PC-9 (cell line): ENCODE measurements at regions not wholly inside any gene's neighbourhood (a gene's known extent, or its start where the extent isn't known, plus 50 kb on each side); places are given as distances from the start of the nearest gene placed in this dataset.

Experiments used
- BruUV-seq: library from RNA; stranded (reverse); fragments of 400-500 nt; replicated peaks from 2 replicates; lab custom pipeline; 2021; lab: Mats Ljungman, UMichigan
- CTCF ChIA-PET: fragments of 300-600 bp; sonication (Branson Sonifier 250); formaldehyde crosslinking; loops from one replicate; lab custom pipeline; 2022; ENCODE audit warnings: antibody characterized with exemption; lab: Charles Lee
- POLR2A ChIA-PET: fragments of 300-600 bp; sonication (Branson Sonifier 250); formaldehyde crosslinking; loops from one replicate; lab custom pipeline; 2022; ENCODE audit warnings: antibody characterized with exemption; ENCODE audit not compliant: unreplicated experiment; lab: Charles Lee
- DNase-seq, 2 experiments: peaks; one replicate each; pipeline versions ENCODE4 v3.0.0 to v3.0.0-alpha.2; 2015 to 2022; ENCODE audit warnings: mixed read lengths in 1 of 2
- H2AFZ ChIP-seq: fragments of 200-600 bp; sonication (generic); 2 replicates; pipeline ENCODE4 v1.8.1; 2017; ENCODE audit warnings: antibody characterized with exemption
- H3F3A ChIP-seq: fragments of 200-600 bp; sonication (generic); 2 replicates; pipeline ENCODE4 v1.8.1; 2017; ENCODE audit warnings: antibody characterized with exemption, mild to moderate bottlenecking, low read depth; ENCODE audit not compliant: insufficient read depth
- H3K27ac ChIP-seq: fragments of 200-600 bp; sonication (generic); 2 replicates; pipeline ENCODE4 v1.6.1; 2016; ENCODE audit warnings: mixed run types
- H3K27me3 ChIP-seq: fragments of 200-600 bp; sonication (generic); 2 replicates; pipeline ENCODE4 v1.6.1; 2016; ENCODE audit warnings: low read depth, mixed run types; ENCODE audit not compliant: insufficient read depth
- H3K36me3 ChIP-seq: fragments of 200-600 bp; sonication (generic); 2 replicates; pipeline ENCODE4 v1.6.1; 2016; ENCODE audit warnings: low read depth, mixed run types
- H3K4me1 ChIP-seq: fragments of 200-600 bp; sonication (generic); replicated peaks from 2 replicates; pipeline ENCODE4 v1.6.1; 2016; ENCODE audit warnings: mixed run types; ENCODE audit not compliant: insufficient read depth
- H3K4me2 ChIP-seq: fragments of 200-600 bp; sonication (generic); 2 replicates; pipeline ENCODE4 v1.6.1; 2017; ENCODE audit warnings: mixed run types
- H3K4me3 ChIP-seq: fragments of 200-600 bp; sonication (generic); 2 replicates; pipeline ENCODE4 v1.6.1; 2016; ENCODE audit warnings: mixed run types
- H3K79me2 ChIP-seq: fragments of 200-600 bp; sonication (generic); 2 replicates; pipeline ENCODE4 v1.6.1; 2017; ENCODE audit warnings: low read depth, mixed run types
- H3K9me2 ChIP-seq: fragments of 200-600 bp; sonication (generic); 2 replicates; pipeline ENCODE4 v1.8.1; 2017; ENCODE audit warnings: mild to moderate bottlenecking; ENCODE audit not compliant: insufficient read depth
- H3K9me3 ChIP-seq: fragments of 200-600 bp; sonication (generic); 2 replicates; pipeline ENCODE4 v1.8.1; 2016; ENCODE audit warnings: low read depth; ENCODE audit not compliant: insufficient read depth
- H4K20me1 ChIP-seq: fragments of 200-600 bp; sonication (generic); 2 replicates; pipeline ENCODE4 v1.8.1; 2017; ENCODE audit not compliant: insufficient read depth
- EZH2 ChIP-seq: fragments of 200-600 bp; sonication (generic); IDR thresholded peaks from 2 replicates; pipeline ENCODE4 v1.8.0; 2017; ENCODE audit warnings: antibody characterized with exemption, low read depth
- intact Hi-C: fragments of 100-400 bp; cut with micrococcal nuclease; formaldehyde crosslinking; loops from one replicate; pipeline ENCODE4 v1.10.0; 2022; ENCODE audit not compliant: unreplicated experiment
- TF ChIP-seq, protein P1 (sequence below): fragments of 200-600 bp; sonication (generic); conservative IDR thresholded peaks from 2 replicates; pipeline ENCODE4 v1.6.1; 2017; ENCODE audit warnings: mixed run types, antibody characterized with exemption, mild to moderate bottlenecking, moderate library complexity

DNA sequence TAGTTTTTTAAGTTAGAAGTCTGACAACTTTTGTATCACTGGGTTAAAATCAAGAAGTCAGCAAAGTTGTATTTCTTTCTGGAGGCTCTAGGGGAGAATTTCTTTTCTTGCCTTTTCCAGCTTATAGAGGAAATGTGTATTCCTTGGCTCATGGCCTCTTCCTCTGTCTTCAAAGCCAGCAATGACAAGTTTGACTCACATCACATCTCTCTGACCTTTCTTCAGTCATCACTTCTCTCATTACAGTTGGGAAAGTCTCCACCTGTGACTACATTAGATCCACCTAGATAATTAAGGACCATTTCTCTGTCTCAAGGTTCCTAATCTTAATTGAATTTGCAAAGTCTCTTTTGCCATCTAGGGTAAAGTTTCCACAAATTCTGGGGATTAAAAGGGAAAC is 339.9 kb downstream of the TENT4A start:
- Histone ChIP-seq H3K36me3 (no peaks in the 10 kb centered on the region), H3F3A (no peaks in the 10 kb centered on the region), H3K9me3 (no peaks in the 10 kb centered on the region), H2AFZ (no peak overlapping the region), H3K27ac (no peak overlapping the region), H3K9me2 (no peaks in the 10 kb centered on the region), H3K79me2 (no peaks in the 10 kb centered on the region), H3K27me3 (peaks cover 14% of the 10 kb centered on the region), H3K4me3 (no peak overlapping the region), H4K20me1 (no peaks in the 10 kb centered on the region), H3K4me2 (no peak overlapping the region), H3K4me1 (no peaks in the 10 kb centered on the region)
- POLR2A ChIA-PET: no interaction called here
- DNase-seq: no peak
- no TSS peak for BruUV-seq
- intact Hi-C loops: no loop called here
- CTCF ChIA-PET: no interaction called here
- no peak for TF ChIP-seq EZH2
- TF ChIP-seq, protein P1, sequence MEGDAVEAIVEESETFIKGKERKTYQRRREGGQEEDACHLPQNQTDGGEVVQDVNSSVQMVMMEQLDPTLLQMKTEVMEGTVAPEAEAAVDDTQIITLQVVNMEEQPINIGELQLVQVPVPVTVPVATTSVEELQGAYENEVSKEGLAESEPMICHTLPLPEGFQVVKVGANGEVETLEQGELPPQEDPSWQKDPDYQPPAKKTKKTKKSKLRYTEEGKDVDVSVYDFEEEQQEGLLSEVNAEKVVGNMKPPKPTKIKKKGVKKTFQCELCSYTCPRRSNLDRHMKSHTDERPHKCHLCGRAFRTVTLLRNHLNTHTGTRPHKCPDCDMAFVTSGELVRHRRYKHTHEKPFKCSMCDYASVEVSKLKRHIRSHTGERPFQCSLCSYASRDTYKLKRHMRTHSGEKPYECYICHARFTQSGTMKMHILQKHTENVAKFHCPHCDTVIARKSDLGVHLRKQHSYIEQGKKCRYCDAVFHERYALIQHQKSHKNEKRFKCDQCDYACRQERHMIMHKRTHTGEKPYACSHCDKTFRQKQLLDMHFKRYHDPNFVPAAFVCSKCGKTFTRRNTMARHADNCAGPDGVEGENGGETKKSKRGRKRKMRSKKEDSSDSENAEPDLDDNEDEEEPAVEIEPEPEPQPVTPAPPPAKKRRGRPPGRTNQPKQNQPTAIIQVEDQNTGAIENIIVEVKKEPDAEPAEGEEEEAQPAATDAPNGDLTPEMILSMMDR: no peak

- no peak for DNase-seq
- TF ChIP-seq EZH2: no peak
- TF ChIP-seq, protein P1: no peak
- CTCF ChIA-PET: no interaction called here
These were observed 340.4 kb downstream of the TENT4A start for GRCh38 chr5:7053528-7054209.

GRCh38 chr5:7066471-7067235 is 329.3 kb upstream of the ADCY2 start:
- H3K4me1 ChIP-seq: no peaks in the 10 kb centered on the region
- H3K9me2 ChIP-seq: no peaks in the 10 kb centered on the region
- H4K20me1 ChIP-seq: no peaks in the 10 kb centered on the region
- BruUV-seq: no TSS peak
- no peaks in the 10 kb centered on the region for H3K9me3 ChIP-seq
- no peak overlapping the region for H3K4me3 ChIP-seq
- no peaks in the 10 kb centered on the region for H3K79me2 ChIP-seq
- TF ChIP-seq EZH2: no peak
- TF ChIP-seq, protein P1: no peak
- intact Hi-C loops: no loop called here
- ChIA-PET CTCF (no interaction called here), POLR2A (interaction anchor here (0.6 kb wide), 1 partner anchor 1391 kb away, joined by 3 read pairs; no protein-coding TSS in a partner anchor)
- peaks cover 20% of the 10 kb centered on the region; the same call in 1 of the 2 replicates for H3K27me3 ChIP-seq
- H3F3A ChIP-seq: no peaks in the 10 kb centered on the region
- no peak overlapping the region for H3K4me2 ChIP-seq
- no peak overlapping the region for H3K27ac ChIP-seq
- no peak overlapping the region for H2AFZ ChIP-seq
- no peaks in the 10 kb centered on the region for H3K36me3 ChIP-seq
- no peak for DNase-seq

More at GRCh38 chr5:7053528-7054209, 340.4 kb downstream of the TENT4A start:
- H3K27ac ChIP-seq: no peak overlapping the region
- no peaks in the 10 kb centered on the region for H3K36me3 ChIP-seq
- POLR2A ChIA-PET: no interaction called here
- intact Hi-C loops: no loop called here
- peaks cover 15% of the 10 kb centered on the region for H3K27me3 ChIP-seq
- no peak overlapping the region for H3K4me2 ChIP-seq
- no peak overlapping the region for H2AFZ ChIP-seq
- no peaks in the 10 kb centered on the region for H3K9me3 ChIP-seq
- no peak overlapping the region for H3K4me3 ChIP-seq
- H3K4me1 ChIP-seq: no peaks in the 10 kb centered on the region
- no TSS peak for BruUV-seq
- no peaks in the 10 kb centered on the region for H3K9me2 ChIP-seq
- no peaks in the 10 kb centered on the region for H3F3A ChIP-seq
- no peaks in the 10 kb centered on the region for H3K79me2 ChIP-seq
- no peaks in the 10 kb centered on the region for H4K20me1 ChIP-seq
